Keratinocyte (primary cell): ENCODE measurements at regions not wholly inside any gene's neighbourhood (a gene's known extent, or its start where the extent isn't known, plus 50 kb on each side); places are given as distances from the start of the nearest gene placed in this dataset.

Experiments
- DNase-seq: peaks from one replicate; pipeline ENCODE4 v3.0.0-alpha.2; 2011; ENCODE audit warnings: low read depth, missing footprints, low spot score
- FAIRE-seq: peaks from 2 replicates; lab custom pipeline; 2011; peaks lifted over from hg19 to GRCh38; lab: Jason Lieb, UNC
- H2AFZ ChIP-seq: 2 replicates; pipeline ENCODE4 v1.6.0; 2012; ENCODE audit warnings: low read length, control low read depth, inconsistent platforms; ENCODE audit not compliant: control insufficient read depth
- H3K27ac ChIP-seq: 2 replicates; pipeline ENCODE4 v1.5.1; 2011; ENCODE audit warnings: low read length; ENCODE audit not compliant: control insufficient read depth, insufficient read depth
- H3K27me3 ChIP-seq: 3 replicates; pipeline ENCODE4 v1.6.0; 2011; ENCODE audit warnings: low read length; ENCODE audit not compliant: control insufficient read depth, insufficient read depth; ENCODE audit errors: extremely low read depth
- H3K36me3 ChIP-seq, 2 experiments: 2 replicates in 1 of 2; 3 replicates in 1 of 2; pipeline ENCODE4 v1.5.1; 2011; ENCODE audit warnings: low read length in 2 of 2, mild to moderate bottlenecking in 1 of 2; ENCODE audit not compliant: control insufficient read depth in 2 of 2, insufficient read depth in 2 of 2; ENCODE audit errors: extremely low read depth in 1 of 2
- H3K4me1 ChIP-seq: 3 replicates; pipeline ENCODE4 v1.5.1; 2011; ENCODE audit warnings: low read length; ENCODE audit not compliant: control insufficient read depth, insufficient read depth; ENCODE audit errors: extremely low read depth
- H3K4me2 ChIP-seq: 3 replicates; pipeline ENCODE4 v1.6.0; 2011; ENCODE audit warnings: low read depth, low read length; ENCODE audit not compliant: control insufficient read depth, insufficient read depth; ENCODE audit errors: extremely low read depth
- H3K4me3 ChIP-seq, 3 experiments: fragments of 200-600 bp in 1 of 3; sonication (generic) in 1 of 3; 2 replicates in 2 of 3; 3 replicates in 1 of 3; pipeline ENCODE4 v1.5.1; 2011 to 2016; ENCODE audit warnings: low read length in 3 of 3, mild to moderate bottlenecking in 3 of 3, control low read depth in 2 of 3, inconsistent platforms in 1 of 3, low read depth in 1 of 3, mixed read lengths in 1 of 3, mixed run types in 1 of 3, moderate library complexity in 1 of 3; ENCODE audit not compliant: control insufficient read depth in 2 of 3, insufficient read depth in 2 of 3; ENCODE audit errors: extremely low read depth in 1 of 3
- H3K79me2 ChIP-seq: 2 replicates; pipeline ENCODE4 v1.6.0; 2012; ENCODE audit warnings: low read length; ENCODE audit not compliant: control insufficient read depth, insufficient read depth
- H3K9ac ChIP-seq: 3 replicates; pipeline ENCODE4 v1.6.0; 2011; ENCODE audit warnings: low read length; ENCODE audit not compliant: control insufficient read depth, insufficient read depth; ENCODE audit errors: extremely low read depth
- H3K9me1 ChIP-seq: 3 replicates; pipeline ENCODE4 v1.6.0; 2011; ENCODE audit warnings: low read length; ENCODE audit not compliant: control insufficient read depth, insufficient read depth; ENCODE audit errors: extremely low read depth
- H3K9me3 ChIP-seq: 2 replicates; pipeline ENCODE4 v1.5.1; 2012; ENCODE audit warnings: low read depth, low read length; ENCODE audit not compliant: control insufficient read depth
- H4K20me1 ChIP-seq: 3 replicates; pipeline ENCODE4 v1.6.0; 2011; ENCODE audit warnings: low read length; ENCODE audit not compliant: control insufficient read depth, insufficient read depth; ENCODE audit errors: extremely low read depth
- CTCF ChIP-seq, 3 experiments: IDR thresholded peaks in 1 of 3; conservative IDR thresholded peaks in 1 of 3; optimal IDR thresholded peaks in 1 of 3; 2 replicates in 2 of 3; 3 replicates in 1 of 3; pipeline versions ENCODE3 to v1.5.1; 2011; ENCODE audit warnings: low read length in 3 of 3, mild to moderate bottlenecking in 3 of 3, moderate library complexity in 2 of 3, control low read depth in 1 of 3, inconsistent platforms in 1 of 3; ENCODE audit not compliant: insufficient read depth in 2 of 3; ENCODE audit errors: extremely low read depth in 1 of 3
- EZH2 ChIP-seq: IDR thresholded peaks from one replicate; pipeline ENCODE4 v1.6.1; 2012; ENCODE audit warnings: inconsistent platforms, mild to moderate bottlenecking, low read length, moderate library complexity
- dilution Hi-C: fragments of 300-500 bp; cut with MboI; formaldehyde crosslinking; loops from one replicate; pipeline ENCODE4 v1.7.0; 2020; ENCODE audit warnings: low sequenced_read_pairs; ENCODE audit not compliant: extremely low pct_ligation_motif_present

DNA sequence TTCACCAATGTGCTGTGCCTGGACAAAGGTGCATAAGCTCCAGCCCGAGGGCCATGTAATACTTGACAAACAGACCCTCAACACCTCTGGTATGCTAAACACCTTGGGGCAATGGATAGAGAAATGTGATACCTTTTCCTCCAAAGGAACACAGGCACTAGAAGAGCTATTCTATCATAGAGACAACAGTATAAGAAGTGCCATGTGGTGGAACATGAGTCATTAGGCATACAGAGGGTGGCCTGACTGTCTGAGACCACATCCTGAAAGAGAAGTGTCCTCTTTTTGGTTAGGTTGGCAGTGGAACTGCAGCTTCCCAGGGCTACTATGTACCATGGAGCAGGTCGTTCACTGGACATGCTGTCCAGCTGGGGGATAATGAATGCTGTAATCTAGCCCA is 153.9 kb downstream of the INSIG2 start:
- no peak overlapping the region for H3K9ac ChIP-seq
- peaks cover 7% of the 10 kb centered on the region for H3K4me1 ChIP-seq
- no peaks in the 10 kb centered on the region for H3K79me2 ChIP-seq
- no peaks in the 10 kb centered on the region for H3K9me3 ChIP-seq
- no peaks in the 10 kb centered on the region for H3K9me1 ChIP-seq
- H4K20me1 ChIP-seq: no peaks in the 10 kb centered on the region
- DNase-seq: no peak
- dilution Hi-C loops: no loop called here
- H3K27me3 ChIP-seq: no peaks in the 10 kb centered on the region
- no peak overlapping the region for H3K27ac ChIP-seq
- no peaks in the 10 kb centered on the region for H3K36me3 ChIP-seq
- peak; percentile 90 for FAIRE-seq
- no peak overlapping the region for H2AFZ ChIP-seq
- no peak overlapping the region for H3K4me2 ChIP-seq
- no peak overlapping the region for H3K4me3 ChIP-seq
- TF ChIP-seq CTCF (optimal IDR thresholded peaks at IDR 0.05 in 1 of 3, IDR thresholded peaks at IDR 0.05 in 1 of 3, conservative IDR thresholded peaks at IDR 0.05 in 1 of 3; ENCODE audit: extremely low read depth in 1 of 3, insufficient read depth in 2 of 3, low read length in 3 of 3): no peak
- TF ChIP-seq EZH2: no peak

- H3K27me3 ChIP-seq: no peaks in the 10 kb centered on the region
- no peak overlapping the region for H3K4me2 ChIP-seq
- no peaks in the 10 kb centered on the region for H3K36me3 ChIP-seq
- H2AFZ ChIP-seq: no peak overlapping the region
- DNase-seq (no peak), FAIRE-seq (no peak)
- H3K4me1 ChIP-seq: peaks cover 7% of the 10 kb centered on the region
- H4K20me1 ChIP-seq: no peaks in the 10 kb centered on the region
- H3K9me3 ChIP-seq: no peaks in the 10 kb centered on the region
- no peak overlapping the region for H3K9ac ChIP-seq
- no peaks in the 10 kb centered on the region for H3K79me2 ChIP-seq
- no peak overlapping the region for H3K4me3 ChIP-seq
- no peak overlapping the region for H3K27ac ChIP-seq
- dilution Hi-C loops: no loop called here
- no peak for TF ChIP-seq EZH2
- no peak for TF ChIP-seq CTCF (optimal IDR thresholded peaks at IDR 0.05 in 1 of 3, IDR thresholded peaks at IDR 0.05 in 1 of 3, conservative IDR thresholded peaks at IDR 0.05 in 1 of 3; ENCODE audit: extremely low read depth in 1 of 3, insufficient read depth in 2 of 3, low read length in 3 of 3)
- no peaks in the 10 kb centered on the region for H3K9me1 ChIP-seq
Measured at GRCh38 chr2:118241128-118241527, 152.9 kb downstream of the INSIG2 start.
